ENCODE measurements at regions not wholly inside any gene's neighbourhood (a gene's known extent, or its start where the extent isn't known, plus 50 kb on each side); places are given as distances from the start of the nearest gene placed in this dataset.

- POLR2A ChIA-PET: no interaction called here
- TF ChIP-seq ELF4 (IDR thresholded peaks at IDR 0.05) (no peak), FOXM1 (IDR thresholded peaks at IDR 0.05; ENCODE audit: borderline replicate concordance) (no peak), NFRKB (IDR thresholded peaks at IDR 0.05) (no peak), FOXK2 (IDR thresholded peaks at IDR 0.05) (no peak), LEF1 (IDR thresholded peaks at IDR 0.05; ENCODE audit: borderline replicate concordance) (no peak), BHLHE40 (IDR thresholded peaks at IDR 0.05; ENCODE audit: borderline replicate concordance) (no peak), L3MBTL2 (conservative IDR thresholded peaks at IDR 0.05) (no peak)
- TF ChIP-seq, protein P1, sequence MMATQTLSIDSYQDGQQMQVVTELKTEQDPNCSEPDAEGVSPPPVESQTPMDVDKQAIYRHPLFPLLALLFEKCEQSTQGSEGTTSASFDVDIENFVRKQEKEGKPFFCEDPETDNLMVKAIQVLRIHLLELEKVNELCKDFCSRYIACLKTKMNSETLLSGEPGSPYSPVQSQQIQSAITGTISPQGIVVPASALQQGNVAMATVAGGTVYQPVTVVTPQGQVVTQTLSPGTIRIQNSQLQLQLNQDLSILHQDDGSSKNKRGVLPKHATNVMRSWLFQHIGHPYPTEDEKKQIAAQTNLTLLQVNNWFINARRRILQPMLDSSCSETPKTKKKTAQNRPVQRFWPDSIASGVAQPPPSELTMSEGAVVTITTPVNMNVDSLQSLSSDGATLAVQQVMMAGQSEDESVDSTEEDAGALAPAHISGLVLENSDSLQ (IDR thresholded peaks at IDR 0.05): no peak
- CTCF ChIA-PET: interaction anchor here (0.6 kb wide), 2 partner anchors 9 to 10 kb away, joined by 3 to 4 read pairs; no protein-coding TSS in a partner anchor
- DNase-seq (ENCODE audit: extremely low spot score): no peak
These were observed 90.7 kb upstream of the TNP1 start for GRCh38 chr2:216950547-216950946.

DNA sequence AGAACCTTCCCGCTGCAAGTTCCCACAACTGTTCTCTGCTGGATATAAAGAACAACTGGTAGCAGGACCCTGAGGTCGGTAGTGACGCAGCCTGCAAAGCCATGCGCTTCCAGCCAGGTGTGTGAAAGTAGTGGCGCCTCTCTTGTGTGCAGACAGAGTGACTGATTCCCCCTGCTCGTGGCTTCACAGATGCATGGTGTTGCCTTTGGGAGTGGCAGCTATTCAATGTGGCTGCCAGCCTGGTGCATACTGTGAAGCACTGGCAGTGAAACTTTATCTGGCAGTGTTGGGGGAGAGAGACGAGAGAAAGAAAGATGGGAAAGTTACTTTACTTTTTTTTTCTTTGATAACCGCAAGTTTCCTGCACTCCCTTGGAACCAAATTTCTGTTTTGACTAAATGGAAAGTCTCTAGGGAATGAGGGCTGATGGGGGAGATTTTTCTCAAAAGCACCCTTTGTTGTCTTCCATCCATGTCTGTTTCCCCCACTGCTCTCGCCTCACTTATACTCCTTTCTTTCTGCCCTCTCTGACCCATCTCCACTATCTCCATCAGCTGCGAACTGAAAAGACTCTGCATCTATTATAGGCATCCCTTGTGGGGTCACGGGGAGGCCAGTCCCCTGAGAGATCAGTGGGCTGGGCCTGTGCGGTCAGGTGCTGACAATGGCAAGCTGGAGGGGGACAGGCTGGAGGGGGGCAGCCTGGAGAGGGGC is 90.0 kb upstream of the TNP1 start:
- POLR2A ChIA-PET: no interaction called here
- no peak for DNase-seq (ENCODE audit: extremely low spot score)
- no peak for TF ChIP-seq HDGF (IDR thresholded peaks at IDR 0.05; ENCODE audit: borderline replicate concordance)
- no peak for TF ChIP-seq TARDBP (IDR thresholded peaks at IDR 0.05)
- no peak for TF ChIP-seq BHLHE40 (IDR thresholded peaks at IDR 0.05; ENCODE audit: borderline replicate concordance)
- TF ChIP-seq LEF1 (IDR thresholded peaks at IDR 0.05; ENCODE audit: borderline replicate concordance): no peak
- TF ChIP-seq SUZ12 (IDR thresholded peaks at IDR 0.05): no peak
- TF ChIP-seq ZNF384 (IDR thresholded peaks at IDR 0.05): no peak
- TF ChIP-seq, protein P1 (IDR thresholded peaks at IDR 0.05): no peak
- no peak for TF ChIP-seq CTBP1 (IDR thresholded peaks at IDR 0.05; ENCODE audit: borderline replicate concordance)
- CTCF ChIA-PET: interaction anchor here (0.6 kb wide), 1 partner anchor 403 kb away, joined by 3 read pairs; no protein-coding TSS in a partner anchor

DNA sequence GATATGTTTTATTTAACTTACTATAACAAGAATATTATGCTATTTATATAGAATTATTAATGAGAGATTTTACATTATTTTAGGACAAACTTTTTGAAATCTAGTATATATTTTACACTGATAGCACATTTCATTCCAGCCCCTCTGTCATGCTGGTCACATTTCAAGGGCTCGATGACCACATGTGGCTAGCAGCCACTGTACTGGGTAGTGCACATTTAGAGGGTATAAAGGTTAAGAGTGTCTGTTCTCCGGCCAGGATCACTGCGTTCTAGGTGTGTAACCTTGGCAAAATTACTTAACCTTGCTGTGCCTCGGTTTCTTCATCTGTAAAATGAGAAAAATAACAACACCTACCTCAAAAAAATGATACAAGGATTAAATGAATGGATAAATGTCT is 87.2 kb upstream of the TNP1 start:
- DNase-seq (ENCODE audit: extremely low spot score): no peak
- TF ChIP-seq LEF1 (IDR thresholded peaks at IDR 0.05; ENCODE audit: borderline replicate concordance) (no peak), FOXA1 (IDR thresholded peaks at IDR 0.05) (no peak), FOXM1 (IDR thresholded peaks at IDR 0.05; ENCODE audit: borderline replicate concordance) (no peak), NFRKB (IDR thresholded peaks at IDR 0.05) (no peak), ARNT (IDR thresholded peaks at IDR 0.05) (no peak), HDGF (IDR thresholded peaks at IDR 0.05; ENCODE audit: borderline replicate concordance) (no peak), L3MBTL2 (conservative IDR thresholded peaks at IDR 0.05) (no peak), FOXK2 (IDR thresholded peaks at IDR 0.05) (no peak), ELF4 (IDR thresholded peaks at IDR 0.05) (no peak), ZNF384 (IDR thresholded peaks at IDR 0.05) (no peak), TARDBP (IDR thresholded peaks at IDR 0.05) (no peak), BHLHE40 (IDR thresholded peaks at IDR 0.05; ENCODE audit: borderline replicate concordance) (no peak), SP1 (IDR thresholded peaks at IDR 0.05) (no peak), SUZ12 (IDR thresholded peaks at IDR 0.05) (no peak), CTBP1 (IDR thresholded peaks at IDR 0.05; ENCODE audit: borderline replicate concordance) (no peak)
- TF ChIP-seq, protein P1 (IDR thresholded peaks at IDR 0.05): no peak
- ChIA-PET CTCF (interaction anchor here (0.6 kb wide), 1 partner anchor 14 kb away, joined by 4 read pairs; no protein-coding TSS in a partner anchor), POLR2A (no interaction called here)

- ChIA-PET POLR2A (no interaction called here), CTCF (no interaction called here)
- DNase-seq (ENCODE audit: extremely low spot score): no peak
- no peak for TF ChIP-seq LEF1 (IDR thresholded peaks at IDR 0.05; ENCODE audit: borderline replicate concordance)
- no peak for TF ChIP-seq HDGF (IDR thresholded peaks at IDR 0.05; ENCODE audit: borderline replicate concordance)
- no peak for TF ChIP-seq FOXM1 (IDR thresholded peaks at IDR 0.05; ENCODE audit: borderline replicate concordance)
- no peak for TF ChIP-seq NFRKB (IDR thresholded peaks at IDR 0.05)
- no peak for TF ChIP-seq TARDBP (IDR thresholded peaks at IDR 0.05)
- TF ChIP-seq ZNF384 (IDR thresholded peaks at IDR 0.05): no peak
- TF ChIP-seq SP1 (IDR thresholded peaks at IDR 0.05): no peak
- no peak for TF ChIP-seq SUZ12 (IDR thresholded peaks at IDR 0.05)
- TF ChIP-seq, protein P1 (IDR thresholded peaks at IDR 0.05): no peak
- no peak for TF ChIP-seq ELF4 (IDR thresholded peaks at IDR 0.05)
- TF ChIP-seq L3MBTL2 (conservative IDR thresholded peaks at IDR 0.05): no peak
These were observed 84.9 kb upstream of the TNP1 start for GRCh38 chr2:216944733-216945132.

GRCh38 chr2:216943109-216943508 is 83.2 kb upstream of the TNP1 start:
- CTCF ChIA-PET: no interaction called here
- POLR2A ChIA-PET: no interaction called here
- TF ChIP-seq FOXK2 (IDR thresholded peaks at IDR 0.05) (no peak), SUZ12 (IDR thresholded peaks at IDR 0.05) (no peak), SP1 (IDR thresholded peaks at IDR 0.05) (no peak), FOXM1 (IDR thresholded peaks at IDR 0.05; ENCODE audit: borderline replicate concordance) (no peak), TARDBP (IDR thresholded peaks at IDR 0.05) (no peak), HDGF (IDR thresholded peaks at IDR 0.05; ENCODE audit: borderline replicate concordance) (no peak), BHLHE40 (IDR thresholded peaks at IDR 0.05; ENCODE audit: borderline replicate concordance) (no peak), ELF4 (IDR thresholded peaks at IDR 0.05) (no peak)
- TF ChIP-seq, protein P1 (IDR thresholded peaks at IDR 0.05): no peak
- no peak for DNase-seq (ENCODE audit: extremely low spot score)

Data from HEK293T (cell line).